Adrenal gland (tissue), 9 donors: ENCODE measurements at regions not wholly inside any gene's neighbourhood (a gene's known extent, or its start where the extent isn't known, plus 50 kb on each side); places are given as distances from the start of the nearest gene placed in this dataset.
"Not testable (repeated sequence)": the region's sequence is repeated elsewhere in the genome, so short reads cannot be mapped to it uniquely, and the experiment has no call there.

Experiments
- DNase-seq, 7 donors: peaks; one replicate each; pipeline ENCODE4 v3.0.0-alpha.2; 2019 to 2020
- H3K27ac ChIP-seq, 5 donors: fragments of 200-600 bp; sonication (generic) in 4 of 5; 1 replicate in 3 of 5; 2 replicates in 2 of 5; pipeline versions ENCODE4 v1.5.1 to v1.8.0; 2016 to 2020; ENCODE audit warnings: mild to moderate bottlenecking in 1 of 5
- H3K27me3 ChIP-seq: fragments of 200-600 bp; 2 replicates; pipeline ENCODE4 v1.8.0; 2021
- H3K36me3 ChIP-seq, 2 donors: fragments of 200-600 bp; replicated peaks in 1 of 2; 1 replicate in 1 of 2; 2 replicates in 1 of 2; pipeline versions ENCODE4 v1.5.1 to v1.8.0; 2018 to 2022
- H3K4me1 ChIP-seq, 2 donors: fragments of 200-600 bp; replicated peaks in 1 of 2; 1 replicate in 1 of 2; 2 replicates in 1 of 2; pipeline versions ENCODE4 v1.5.1 to v1.8.0; 2018 to 2021
- H3K4me3 ChIP-seq, 4 donors: fragments of 200-600 bp; sonication (generic) in 3 of 4; one replicate each; pipeline ENCODE4 v1.5.1; 2016 to 2018
- H3K9me3 ChIP-seq, 3 donors: fragments of 200-600 bp; sonication (generic) in 1 of 3; replicated peaks in 1 of 3; 1 replicate in 2 of 3; 2 replicates in 1 of 3; pipeline versions ENCODE4 v1.5.1 to v1.8.0; 2016 to 2021
- POLR2A ChIP-seq, 2 donors: fragments of 450-650 bp; IDR thresholded peaks; one replicate each; pipeline ENCODE4 v1.6.1; 2017; ENCODE audit warnings: antibody characterized with exemption in 2 of 2, mild to moderate bottlenecking in 2 of 2, moderate library complexity in 1 of 2
- WGBS, 4 donors: extraction: QIAGEN DNeasy Blood & Tissue Kit in 2 of 4; methylation state at CpG; one replicate each; pipeline versions ENCODE4 v1.1.5 to v1.1.7; 2013 to 2017; 5-methylcytosine and 5-hydroxymethylcytosine counted together
- intact Hi-C, 2 donors: fragments of 100-400 bp; cut with DNase I; formaldehyde crosslinking; loops; one replicate each; pipeline versions ENCODE4 v1.14.1 to v1.15.0; 2022 to 2023
- TF ChIP-seq, protein P1 (sequence below), 6 experiments: fragments of 450-650 bp in 4 of 6; fragments of 200-600 bp in 2 of 6; sonication (generic) in 1 of 6; IDR thresholded peaks; 1 replicate in 5 of 6; 2 replicates in 1 of 6; pipeline versions ENCODE4 v1.5.1 to v1.8.0; 2016 to 2021; ENCODE audit warnings: antibody characterized with exemption in 6 of 6, mild to moderate bottlenecking in 2 of 6, moderate library complexity in 1 of 6
- donor health status: healthy with polysubstance abuse.
- donor health status: Bipolar disorder and iron deficiency.
- donor health status: DM: yes; HTN: yes; CAD: no.
- donor health status: DM: no; HTN: no; CAD: no.
- donor health status: DM: no; HTN: no; CAD: no.

DNA sequence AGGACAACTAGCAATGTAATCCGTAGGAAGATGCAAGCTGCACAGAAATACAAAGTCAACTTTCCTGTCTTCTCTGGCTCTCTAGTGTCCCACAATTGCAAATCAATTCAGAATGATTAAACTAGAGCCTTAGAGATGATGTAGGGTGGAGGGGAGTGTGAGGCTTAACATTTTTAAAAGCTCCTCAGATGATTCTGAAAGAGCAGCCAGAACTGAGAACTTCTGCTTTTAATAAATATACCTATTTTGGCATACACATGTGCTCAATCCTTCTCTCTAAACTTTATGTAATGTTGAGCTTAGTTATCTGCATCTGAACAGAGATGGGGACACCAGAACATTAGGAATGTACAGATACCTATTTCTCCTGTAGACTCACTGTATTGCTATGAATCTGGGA, 139.9 kb upstream of the APC start:
- no peak overlapping the region for H3K27ac ChIP-seq
- H3K4me1 ChIP-seq = no peaks in the 10 kb centered on the region
- no peaks in the 10 kb centered on the region for H3K36me3 ChIP-seq
- no peaks in the 10 kb centered on the region for H3K27me3 ChIP-seq
- intact Hi-C loops = no loop called here
- H3K9me3 ChIP-seq = no peaks in the 10 kb centered on the region
- no peak for DNase-seq
- no peak overlapping the region for H3K4me3 ChIP-seq
- TF ChIP-seq, protein P1, sequence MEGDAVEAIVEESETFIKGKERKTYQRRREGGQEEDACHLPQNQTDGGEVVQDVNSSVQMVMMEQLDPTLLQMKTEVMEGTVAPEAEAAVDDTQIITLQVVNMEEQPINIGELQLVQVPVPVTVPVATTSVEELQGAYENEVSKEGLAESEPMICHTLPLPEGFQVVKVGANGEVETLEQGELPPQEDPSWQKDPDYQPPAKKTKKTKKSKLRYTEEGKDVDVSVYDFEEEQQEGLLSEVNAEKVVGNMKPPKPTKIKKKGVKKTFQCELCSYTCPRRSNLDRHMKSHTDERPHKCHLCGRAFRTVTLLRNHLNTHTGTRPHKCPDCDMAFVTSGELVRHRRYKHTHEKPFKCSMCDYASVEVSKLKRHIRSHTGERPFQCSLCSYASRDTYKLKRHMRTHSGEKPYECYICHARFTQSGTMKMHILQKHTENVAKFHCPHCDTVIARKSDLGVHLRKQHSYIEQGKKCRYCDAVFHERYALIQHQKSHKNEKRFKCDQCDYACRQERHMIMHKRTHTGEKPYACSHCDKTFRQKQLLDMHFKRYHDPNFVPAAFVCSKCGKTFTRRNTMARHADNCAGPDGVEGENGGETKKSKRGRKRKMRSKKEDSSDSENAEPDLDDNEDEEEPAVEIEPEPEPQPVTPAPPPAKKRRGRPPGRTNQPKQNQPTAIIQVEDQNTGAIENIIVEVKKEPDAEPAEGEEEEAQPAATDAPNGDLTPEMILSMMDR (IDR thresholded peaks at IDR 0.05) = no peak
- no peak for TF ChIP-seq POLR2A (IDR thresholded peaks at IDR 0.05)
- WGBS, 4 donors = 72 to 94% (median 84%) methylated on average over 1 of the region's 1 CpG

DNA sequence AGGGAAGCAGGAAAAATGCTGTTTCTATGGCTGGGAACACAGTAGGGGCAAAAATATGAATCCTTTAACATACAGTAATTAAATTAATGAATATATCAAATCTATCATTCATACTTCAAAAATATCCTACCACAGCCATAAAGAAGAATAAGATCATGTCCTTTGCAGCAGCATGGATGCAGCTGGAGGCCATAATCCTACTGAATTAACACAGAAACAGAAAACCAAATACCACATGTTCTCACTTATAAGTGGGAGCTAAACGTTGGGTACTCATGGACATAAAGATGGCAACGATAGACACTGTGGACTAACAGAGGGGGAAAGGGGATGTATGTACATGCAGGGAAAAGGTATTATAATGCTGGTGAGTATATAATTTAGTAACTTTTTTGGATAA, 137.2 kb upstream of the APC start:
- H3K4me1 ChIP-seq, H3K9me3 ChIP-seq, H3K36me3 ChIP-seq, DNase-seq, H3K27ac ChIP-seq, H3K27me3 ChIP-seq, H3K4me3 ChIP-seq, intact Hi-C loops: not testable (repeated sequence)
- 24 to 66% (median 28%) methylated on average over 2 of the region's 2 CpGs for WGBS, 4 donors

- Histone ChIP-seq H3K4me3 (no peak overlapping the region), H3K4me1 (no peaks in the 10 kb centered on the region), H3K27me3 (no peaks in the 10 kb centered on the region), H3K27ac (no peak overlapping the region), H3K36me3 (no peaks in the 10 kb centered on the region), H3K9me3 (no peaks in the 10 kb centered on the region)
- TF ChIP-seq, protein P1 (IDR thresholded peaks at IDR 0.05) = peak in 1 of 6 experiments; percentile 10
- TF ChIP-seq POLR2A (IDR thresholded peaks at IDR 0.05) = no peak
- DNase-seq = no peak
- intact Hi-C loops = no loop called here
- WGBS, 4 donors = 28 to 62% (median 34%) methylated on average over 2 of the region's 2 CpGs
These were observed 132.7 kb upstream of the APC start for GRCh38 chr5:112604732-112605630.

- H3K9me3 ChIP-seq = no peaks in the 10 kb centered on the region
- H3K4me1 ChIP-seq = no peaks in the 10 kb centered on the region
- WGBS, 4 donors = 32 to 79% (median 65%) methylated on average over 1 of the region's 1 CpG
- no peaks in the 10 kb centered on the region for H3K27me3 ChIP-seq
- TF ChIP-seq, protein P1 (IDR thresholded peaks at IDR 0.05) = no peak
- no peak for TF ChIP-seq POLR2A (IDR thresholded peaks at IDR 0.05)
- intact Hi-C loops = no loop called here
- no peak for DNase-seq
- no peaks in the 10 kb centered on the region for H3K36me3 ChIP-seq
- H3K4me3 ChIP-seq = no peak overlapping the region
- no peak overlapping the region for H3K27ac ChIP-seq
These were observed 128.7 kb upstream of the APC start for GRCh38 chr5:112608975-112609374.

DNA sequence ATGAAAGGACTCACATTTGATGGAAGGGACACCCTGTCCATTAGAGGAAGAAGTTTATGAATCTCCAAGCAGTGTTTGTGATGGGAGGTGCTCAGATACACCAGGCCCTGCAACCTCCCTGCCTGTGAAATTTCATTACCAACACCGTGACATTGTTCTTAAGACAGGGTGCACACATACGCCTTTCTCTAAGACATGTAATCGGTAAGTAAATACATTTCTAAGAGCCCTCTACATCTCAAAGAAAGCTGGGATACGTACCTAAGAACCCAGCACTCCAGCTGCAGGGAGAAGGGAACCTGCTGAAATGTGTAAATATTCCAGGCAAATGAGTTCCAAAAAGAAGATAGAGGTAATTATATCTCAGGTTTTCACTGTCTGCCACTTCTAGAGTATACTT, 125.0 kb upstream of the APC start:
- WGBS, 4 donors = 80 to 91% (median 89%) methylated on average over 4 of the region's 4 CpGs
- Histone ChIP-seq H3K27me3 (no peaks in the 10 kb centered on the region), H3K4me1 (no peaks in the 10 kb centered on the region), H3K36me3 (no peaks in the 10 kb centered on the region), H3K9me3 (no peaks in the 10 kb centered on the region), H3K4me3 (no peak overlapping the region), H3K27ac (no peak overlapping the region)
- intact Hi-C loops = no loop called here
- TF ChIP-seq POLR2A (IDR thresholded peaks at IDR 0.05) = no peak
- TF ChIP-seq, protein P1 (IDR thresholded peaks at IDR 0.05) = no peak
- no peak for DNase-seq
